ENCODE measurements at regions not wholly inside any gene's neighbourhood (a gene's known extent, or its start where the extent isn't known, plus 50 kb on each side); places are given as distances from the start of the nearest gene placed in this dataset.

DNA sequence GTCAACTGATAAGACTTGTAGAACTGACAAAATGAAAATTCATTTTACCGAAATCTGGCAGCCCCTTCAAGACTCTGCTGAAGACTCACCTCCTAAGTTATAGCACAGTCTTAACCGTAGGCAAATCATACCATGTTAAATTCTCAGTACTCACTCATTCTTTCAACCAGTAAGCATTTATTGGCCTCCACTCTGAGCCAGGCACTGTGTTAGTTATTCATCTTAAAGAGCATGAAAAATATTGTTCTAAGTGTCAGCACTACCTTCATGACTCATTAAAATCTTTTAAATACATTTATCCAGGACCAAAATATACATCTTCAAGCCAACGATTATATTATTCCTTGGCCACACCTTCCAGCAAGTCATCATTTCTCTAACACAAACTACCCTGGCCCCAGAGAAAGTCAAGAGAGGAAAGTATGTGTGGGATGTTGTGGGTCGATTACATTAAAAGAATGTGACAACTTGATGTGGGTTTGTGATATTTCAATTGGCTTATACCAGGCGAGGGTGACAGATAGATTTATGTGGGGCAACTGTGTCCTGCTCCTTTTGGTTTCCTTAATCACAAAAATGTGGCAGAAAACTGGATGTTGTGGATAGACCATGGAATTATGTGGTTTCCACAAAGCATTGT is 55.0 kb downstream of the TMEM30B start:
- DNase-seq (ENCODE audit: low spot score) = no peak

DNA sequence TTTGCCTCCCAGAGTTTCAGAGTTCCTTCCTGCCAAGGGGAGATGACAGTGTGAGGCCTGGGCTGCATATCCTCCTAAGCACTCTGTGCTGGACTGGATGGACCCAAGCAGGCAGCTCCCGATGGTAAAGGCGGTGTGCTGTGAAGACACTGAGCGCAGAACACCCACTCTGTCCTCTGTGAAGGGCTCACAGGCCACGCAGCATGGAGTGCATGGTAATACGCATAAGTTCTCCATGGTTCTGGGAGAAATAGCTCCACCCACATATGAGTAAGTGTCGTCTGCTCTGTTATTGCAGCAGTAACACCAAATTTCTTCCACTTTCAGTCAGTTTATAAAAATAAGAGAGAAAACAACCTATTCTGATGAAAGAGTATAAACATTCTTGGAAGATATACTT is 55.8 kb downstream of the TMEM30B start:
- no peak for DNase-seq (ENCODE audit: low spot score)

DNA sequence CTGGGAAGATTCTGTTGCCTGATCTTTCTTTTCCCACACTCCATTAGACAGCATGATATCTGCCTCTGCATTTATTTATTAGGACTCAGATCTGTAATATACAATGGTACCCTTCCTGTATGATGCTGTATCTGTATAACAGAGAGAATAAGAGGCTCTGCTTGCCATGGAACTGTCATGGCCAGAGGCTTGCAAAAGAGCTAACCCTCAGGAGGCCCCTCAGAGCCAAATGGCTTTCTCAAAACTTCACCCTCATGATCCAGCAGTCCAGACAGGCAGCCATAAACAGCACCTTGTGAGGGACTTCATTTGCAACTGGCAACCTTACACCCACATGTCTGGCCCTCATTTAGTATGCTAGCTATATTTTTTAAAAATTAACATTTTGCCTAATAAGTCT is 57.6 kb downstream of the TMEM30B start:
- DNase-seq (ENCODE audit: low spot score) = no peak

DNA sequence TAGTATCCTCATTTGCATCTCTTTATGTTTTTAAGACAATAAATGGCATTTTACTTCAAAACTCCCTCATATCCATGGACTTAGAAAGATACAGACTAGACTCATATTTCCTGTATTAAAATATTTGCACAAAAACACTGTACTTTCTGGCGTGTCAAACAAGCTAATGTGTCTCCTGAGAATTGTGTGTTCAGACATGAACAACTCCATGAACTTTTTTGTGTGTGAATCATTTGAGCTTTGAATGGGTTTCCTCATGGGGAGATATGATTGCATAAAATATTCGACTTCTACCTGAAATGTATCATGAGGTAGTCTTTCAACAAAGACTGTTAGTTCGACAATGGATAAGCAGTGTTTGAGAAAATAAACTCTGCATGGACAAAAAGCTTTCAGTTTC is 58.8 kb downstream of the TMEM30B start:
- no peak for DNase-seq (ENCODE audit: low spot score)

DNA sequence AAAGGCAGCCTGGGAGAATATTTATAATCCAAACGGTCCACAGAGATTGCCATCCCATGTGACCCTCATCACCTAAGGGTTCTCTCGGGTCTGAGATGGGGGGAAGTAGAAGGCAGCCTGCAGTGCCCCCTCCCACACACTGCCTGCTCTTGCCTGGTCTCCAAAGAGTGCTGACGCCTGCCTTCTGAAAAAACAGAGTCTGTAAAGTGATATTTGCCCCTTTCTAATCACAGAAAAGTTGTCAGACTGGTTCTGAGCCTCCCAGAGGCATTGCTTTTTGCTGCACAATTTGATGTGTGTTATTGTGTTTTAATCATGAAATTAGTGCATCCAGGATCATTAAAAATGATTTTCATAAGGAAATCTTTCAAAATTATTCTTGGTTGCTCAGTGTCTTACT is 59.2 kb downstream of the TMEM30B start:
- no peak for DNase-seq (ENCODE audit: low spot score)

DNA sequence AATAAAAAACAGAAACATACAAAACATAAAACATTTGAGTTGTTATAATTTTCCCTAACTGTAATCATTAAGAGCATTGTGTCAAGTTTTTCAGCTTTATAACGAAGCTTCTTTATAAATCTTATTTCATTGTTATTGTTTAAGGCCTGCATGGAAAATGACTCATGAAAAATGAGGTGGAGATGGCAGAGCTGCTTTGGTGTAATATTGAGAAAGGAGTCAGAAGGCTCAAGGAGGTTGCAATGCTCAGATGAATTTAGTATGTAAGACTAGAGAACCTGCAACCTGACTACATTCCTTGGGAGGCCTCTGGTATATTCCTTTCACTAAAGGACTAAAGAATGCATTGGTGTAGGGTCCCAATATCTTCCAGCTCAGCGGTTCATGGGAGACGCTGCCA is 61.5 kb downstream of the TMEM30B start:
- DNase-seq (ENCODE audit: low spot score) = no peak

DNA sequence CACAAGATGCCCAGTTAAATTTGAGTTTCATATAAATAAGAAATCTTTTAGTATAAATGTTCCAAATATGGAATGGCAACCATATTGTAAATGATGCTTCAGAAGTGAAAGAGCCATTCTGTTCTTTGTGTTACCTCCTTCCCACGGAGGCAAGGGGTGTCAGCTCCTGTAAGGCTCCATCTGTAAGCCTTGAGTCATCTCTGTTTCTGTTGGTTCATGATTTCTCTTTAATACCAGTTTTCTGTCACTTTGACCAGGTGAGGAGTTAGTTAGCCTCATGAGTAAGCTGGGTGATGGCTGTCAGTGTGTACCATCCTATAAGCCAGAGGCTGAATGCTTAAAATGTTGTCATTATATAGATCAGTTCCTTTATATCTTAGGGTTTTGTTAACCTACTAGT is 61.9 kb downstream of the TMEM30B start:
- no peak for DNase-seq (ENCODE audit: low spot score)

DNA sequence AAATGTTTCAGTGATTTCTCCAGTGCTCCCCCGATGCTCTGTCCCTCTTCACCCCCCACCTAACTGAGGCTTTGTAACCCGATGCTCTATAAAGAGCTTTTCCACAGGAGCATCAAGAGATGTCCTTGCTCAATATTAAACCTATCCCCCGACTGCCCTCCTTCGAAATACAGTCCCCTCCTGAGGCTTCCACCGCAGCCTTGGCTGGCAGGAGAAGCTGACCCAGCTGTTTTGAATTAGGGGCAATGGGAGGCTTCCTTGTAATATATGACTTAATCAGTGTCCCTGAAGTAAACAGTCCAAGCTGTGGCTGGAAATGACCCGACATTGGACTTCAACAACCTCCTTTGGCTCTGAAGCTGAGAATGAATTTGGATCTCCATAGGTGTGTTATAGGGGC is 62.4 kb downstream of the TMEM30B start:
- no peak for DNase-seq (ENCODE audit: low spot score)

DNA sequence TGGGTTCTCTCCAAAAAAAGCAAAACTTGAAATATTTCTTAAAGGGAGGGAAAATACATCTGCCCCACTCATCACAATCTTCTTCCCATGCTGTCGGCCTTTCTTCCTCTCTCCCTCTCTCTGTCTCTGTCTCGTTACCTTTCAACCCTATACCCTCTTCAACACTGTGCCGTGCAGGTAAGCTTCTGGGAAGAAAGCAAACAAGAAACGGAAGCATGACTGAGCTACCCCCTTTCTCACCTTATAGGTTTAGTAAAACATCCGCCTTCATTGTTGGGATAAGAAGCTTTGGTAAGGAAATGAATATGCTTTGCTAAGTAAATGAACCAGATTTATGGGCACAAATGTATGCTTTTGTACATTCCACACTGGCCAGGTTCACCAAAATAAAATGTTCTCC is 63.0 kb downstream of the TMEM30B start:
- no peak for DNase-seq (ENCODE audit: low spot score)

DNA sequence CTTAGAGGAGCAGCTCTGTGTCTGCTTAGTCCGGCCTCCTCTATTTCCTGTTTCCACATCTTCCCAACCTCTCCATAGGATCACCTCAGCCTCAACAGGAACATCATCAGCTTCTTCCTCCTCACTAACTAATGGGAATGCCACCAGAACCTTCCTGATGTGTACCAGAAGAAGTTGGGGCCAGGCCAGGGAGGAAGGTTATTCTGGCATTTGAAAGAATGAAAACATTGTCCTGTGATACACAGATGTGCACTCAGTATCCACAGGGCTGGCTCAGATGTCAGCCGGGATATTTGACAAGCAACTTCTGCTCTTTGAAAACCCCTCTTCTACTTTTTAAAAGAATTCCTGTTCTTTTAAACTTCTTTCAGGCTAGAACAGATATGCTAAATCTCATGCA is 63.6 kb downstream of the TMEM30B start:
- DNase-seq (ENCODE audit: low spot score) = no peak

DNA sequence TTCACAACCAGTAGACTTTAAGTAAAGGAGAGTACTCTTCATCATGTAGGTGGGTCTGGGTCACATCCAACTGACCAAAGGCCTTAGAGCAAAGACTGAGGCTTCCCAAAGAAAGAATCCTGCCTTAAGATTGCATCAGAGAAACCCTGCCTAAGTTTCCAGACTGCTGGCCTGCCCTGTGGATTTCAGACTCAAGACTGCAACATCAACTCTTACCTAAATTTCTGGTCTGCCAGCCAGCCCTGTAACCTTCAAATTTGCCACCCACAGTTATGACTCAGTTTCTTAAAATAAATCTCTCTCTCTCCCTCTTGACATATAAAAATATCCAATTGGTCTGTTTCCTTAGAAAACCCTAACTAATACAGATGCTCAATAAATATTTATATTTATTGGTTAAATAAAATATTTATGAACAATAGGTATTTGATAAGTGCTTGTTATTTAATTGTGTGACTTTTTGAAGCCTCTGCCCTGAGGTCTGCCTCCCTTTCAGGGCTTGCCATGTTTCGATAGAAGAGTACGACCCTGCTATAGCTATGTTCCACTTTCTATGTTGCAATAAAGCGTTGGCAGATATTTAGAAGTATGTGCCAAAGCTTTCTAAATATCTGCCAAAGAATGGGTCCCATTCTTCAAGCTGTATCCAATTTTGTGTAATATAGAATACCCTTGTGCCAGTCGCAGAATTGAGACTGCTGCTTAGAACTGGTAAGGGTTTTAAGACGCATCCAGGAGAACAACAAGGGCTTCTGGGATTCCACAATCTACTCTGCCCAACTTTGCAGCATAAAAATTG is 65.7 kb downstream of the TMEM30B start:
- DNase-seq (ENCODE audit: low spot score) = no peak

DNA sequence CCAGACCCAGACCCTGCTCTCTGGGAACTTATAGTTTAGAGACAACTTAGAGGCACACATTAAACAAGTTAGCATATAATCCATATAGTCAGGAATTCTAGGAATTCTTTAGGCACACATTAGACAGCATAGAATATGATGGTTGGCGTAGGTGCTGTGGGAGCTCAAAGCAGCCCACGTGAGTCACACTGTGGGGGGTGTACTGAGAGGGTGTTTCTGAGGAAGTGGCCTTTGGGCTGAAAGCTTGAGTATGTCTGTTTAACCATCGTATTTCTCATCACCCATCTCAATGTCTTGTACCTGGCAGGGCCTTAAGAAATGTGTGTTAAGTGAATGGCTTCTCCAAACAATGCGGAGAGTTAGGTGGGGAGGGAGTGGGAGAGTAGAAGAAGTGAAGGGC is 67.2 kb downstream of the TMEM30B start:
- no peak for DNase-seq (ENCODE audit: low spot score)

DNA sequence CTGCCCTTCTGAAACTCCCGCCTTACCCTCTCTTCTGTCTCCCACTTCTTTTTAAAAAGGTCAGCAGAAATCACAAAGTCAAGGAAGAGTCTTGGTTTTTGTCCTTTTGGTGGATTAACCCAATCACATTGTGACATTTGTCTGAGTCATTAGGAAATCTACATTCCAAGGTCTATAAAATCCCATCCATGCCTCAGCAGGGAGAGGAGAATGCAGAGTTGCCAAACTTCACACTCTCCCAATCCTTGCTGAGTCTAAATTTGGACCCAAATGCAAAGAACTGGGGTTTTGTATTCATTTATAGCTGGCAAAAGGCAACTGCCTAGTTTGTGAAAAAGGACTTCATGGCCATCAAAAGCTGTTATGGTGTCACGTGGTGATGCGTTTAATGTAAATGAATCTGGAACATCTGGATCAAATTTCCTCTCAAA is 67.9 kb downstream of the TMEM30B start:
- no peak for DNase-seq (ENCODE audit: low spot score)

DNA sequence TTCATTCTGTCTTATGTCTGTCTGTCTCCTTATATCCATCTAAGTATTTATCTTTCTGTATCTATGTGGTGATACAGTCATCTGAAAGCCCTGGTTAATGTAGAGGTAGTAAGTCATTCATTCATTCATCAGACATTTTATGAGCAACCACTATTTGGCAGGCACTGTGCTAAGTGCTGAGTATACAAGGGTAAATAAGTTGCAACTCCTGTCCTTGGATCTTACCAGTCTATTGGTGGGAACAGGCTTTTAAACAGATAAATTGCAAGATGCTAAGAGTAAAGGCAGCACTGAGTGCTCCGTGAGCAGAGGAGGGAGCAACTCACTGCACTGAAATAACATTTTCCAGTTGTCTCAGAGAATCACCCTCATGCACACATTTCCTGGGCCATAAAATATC is 68.6 kb downstream of the TMEM30B start:
- DNase-seq (ENCODE audit: low spot score) = no peak

DNA sequence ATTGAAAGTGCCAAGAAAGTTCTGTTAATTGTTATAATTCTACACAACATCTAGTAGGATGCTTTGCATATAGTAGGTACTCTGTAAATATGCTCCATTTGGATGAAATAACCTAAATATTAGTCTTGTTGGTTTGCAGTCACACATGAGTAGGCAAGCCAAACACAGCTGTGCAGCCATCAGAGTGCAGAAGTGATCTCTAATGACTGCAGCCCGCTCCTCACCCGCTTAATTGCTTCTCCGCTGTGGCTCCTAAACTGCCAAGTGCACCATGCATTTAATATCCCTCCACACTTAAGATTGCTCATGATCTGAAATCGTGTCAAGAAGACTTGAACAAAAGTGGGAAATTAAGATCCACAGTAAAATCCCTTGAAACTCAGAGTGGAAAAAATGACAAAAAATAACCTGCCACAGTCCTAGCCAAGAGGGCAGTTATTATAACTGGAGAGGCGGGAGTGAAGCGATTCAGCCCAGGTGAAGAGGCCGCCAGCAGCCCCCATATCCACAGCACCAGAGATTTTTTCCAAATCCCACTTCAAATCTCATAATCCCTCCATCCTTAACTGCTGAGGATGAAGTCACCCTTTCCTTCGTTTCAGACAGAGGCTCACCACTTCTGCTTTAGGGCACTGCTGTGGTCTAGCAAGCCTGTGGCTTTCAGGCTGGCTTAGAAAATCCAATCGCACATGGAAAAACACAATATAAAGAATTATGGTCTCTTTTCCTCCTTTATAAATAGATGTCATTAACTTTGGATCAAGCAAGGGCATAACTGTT is 69.5 kb downstream of the TMEM30B start:
- no peak for DNase-seq (ENCODE audit: low spot score)

DNA sequence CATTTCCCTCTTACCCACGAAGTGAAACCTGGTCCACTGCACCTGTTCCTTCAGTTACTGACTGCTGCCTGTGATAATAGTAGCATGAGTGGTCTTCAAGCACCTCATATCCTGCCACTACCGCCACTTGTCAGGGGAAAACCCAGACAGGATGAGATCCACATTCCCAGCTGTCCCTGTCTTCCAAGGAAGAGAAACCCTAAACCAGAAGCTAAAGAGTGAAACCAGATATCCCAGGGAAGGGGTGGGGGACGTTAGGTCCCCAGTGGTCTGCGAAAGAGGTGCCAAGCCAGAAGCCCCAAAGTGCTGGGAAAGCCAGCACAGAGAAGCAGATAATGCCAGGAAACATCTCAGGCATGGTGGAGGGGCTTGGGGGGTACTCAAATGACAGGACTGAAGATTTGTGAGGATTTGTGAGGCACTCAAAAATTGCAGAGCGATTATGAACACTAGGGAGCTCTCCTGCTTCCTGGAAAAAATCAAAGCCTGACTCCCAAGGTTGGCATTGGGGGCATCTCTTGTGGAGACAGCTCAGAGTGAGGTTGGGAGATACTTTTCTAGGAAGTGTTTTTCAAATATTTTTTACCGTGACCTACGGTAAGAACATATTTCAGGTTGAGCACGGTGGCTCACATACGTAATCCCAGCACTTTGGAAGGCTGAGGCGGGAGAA is 77.9 kb downstream of the TMEM30B start:
- no peak for DNase-seq (ENCODE audit: low spot score)

DNA sequence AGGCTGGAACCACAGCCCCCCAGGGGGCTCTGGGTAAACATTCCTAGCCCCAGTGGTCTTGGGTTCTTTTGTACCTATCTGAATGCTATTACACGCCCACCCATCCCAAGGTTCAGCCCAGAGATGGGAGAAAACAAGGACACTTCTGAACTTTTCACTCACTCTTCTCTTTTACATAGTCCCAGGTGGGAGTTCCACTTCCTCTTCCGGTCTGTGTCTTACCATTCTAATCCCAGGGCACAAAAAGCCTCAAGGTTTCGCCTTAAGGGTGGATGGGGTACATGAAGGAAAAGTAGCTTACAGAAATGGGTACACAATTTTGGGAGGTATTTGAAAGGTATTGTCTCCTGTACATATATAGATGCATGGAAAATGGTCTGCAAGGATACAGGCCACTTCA is 79.0 kb downstream of the TMEM30B start:
- DNase-seq (ENCODE audit: low spot score) = no peak

DNA sequence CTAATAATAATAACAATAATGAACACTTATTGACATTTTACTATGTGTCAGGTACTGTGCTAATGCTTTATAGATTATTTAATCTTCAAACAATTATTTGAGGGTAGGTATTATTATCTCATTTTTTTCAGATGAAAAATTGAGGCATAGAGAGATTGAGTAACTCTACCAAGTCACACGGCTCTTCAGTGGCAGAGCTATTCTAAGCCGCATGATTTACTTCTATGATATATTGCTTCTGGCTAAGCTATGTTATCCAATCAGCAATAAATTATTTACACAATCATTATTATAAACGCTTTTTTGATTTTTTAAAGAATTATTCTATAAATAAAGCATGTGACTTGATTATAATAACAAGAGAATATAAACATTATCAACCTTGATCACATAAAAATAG is 80.0 kb downstream of the TMEM30B start:
- no peak for DNase-seq (ENCODE audit: low spot score)

DNA sequence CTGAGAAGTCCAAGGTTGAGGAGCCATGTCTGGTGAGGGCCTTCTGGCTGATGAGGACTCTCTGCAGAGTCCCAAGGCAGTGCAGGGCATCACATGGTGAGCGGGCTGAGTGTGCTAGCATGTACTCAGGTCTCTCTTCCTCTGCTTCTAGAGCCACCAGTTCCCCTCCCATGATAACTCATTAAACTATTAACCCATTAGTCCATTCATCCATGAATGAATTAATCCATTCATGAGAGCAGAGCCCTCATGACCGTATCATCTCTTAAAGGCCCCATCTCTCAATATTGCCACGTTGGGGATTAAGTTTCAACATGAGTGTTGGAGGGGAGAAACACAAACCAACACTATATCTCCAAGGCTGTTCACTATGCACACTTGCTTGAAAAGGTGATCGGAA is 83.7 kb downstream of the TMEM30B start:
- DNase-seq (ENCODE audit: low spot score) = no peak

DNA sequence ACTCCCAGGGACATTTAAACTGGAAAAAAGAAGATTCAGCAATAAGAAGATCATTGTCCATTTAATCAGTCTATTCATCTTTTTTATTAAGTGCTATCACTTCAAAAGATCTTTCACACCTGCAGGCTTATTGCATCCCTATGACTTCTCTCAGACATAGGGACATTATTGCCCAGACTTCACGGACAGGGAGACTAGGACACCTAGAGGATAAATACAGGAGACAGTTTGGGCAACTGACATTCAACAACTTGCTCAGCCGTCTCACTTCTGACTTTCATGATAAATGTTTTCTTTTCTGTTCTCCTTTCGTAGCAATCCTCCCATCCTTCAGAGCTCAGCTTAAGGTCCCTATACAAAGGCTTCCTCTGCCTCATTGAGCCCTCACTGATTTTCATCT is 84.3 kb downstream of the TMEM30B start:
- no peak for DNase-seq (ENCODE audit: low spot score)

DNA sequence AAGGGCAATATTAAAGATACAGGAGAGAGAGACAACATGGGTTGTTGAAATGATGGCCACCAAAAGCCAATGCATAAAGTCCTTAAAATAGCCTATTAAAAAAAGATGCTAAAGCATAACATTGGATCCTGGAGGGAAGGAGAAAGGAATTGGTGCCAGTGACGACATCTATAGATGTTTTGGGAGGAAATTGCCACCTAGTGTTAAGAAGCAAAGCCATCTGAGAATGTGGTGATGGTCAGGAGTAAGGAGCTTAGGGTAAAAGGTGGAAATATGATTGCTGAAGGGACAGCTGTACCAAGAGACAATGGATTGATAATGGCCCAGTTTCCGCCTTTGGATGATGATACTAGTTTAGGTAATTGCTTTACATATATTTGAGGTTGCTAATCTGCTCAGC is 85.1 kb downstream of the TMEM30B start:
- DNase-seq (ENCODE audit: low spot score) = no peak

DNA sequence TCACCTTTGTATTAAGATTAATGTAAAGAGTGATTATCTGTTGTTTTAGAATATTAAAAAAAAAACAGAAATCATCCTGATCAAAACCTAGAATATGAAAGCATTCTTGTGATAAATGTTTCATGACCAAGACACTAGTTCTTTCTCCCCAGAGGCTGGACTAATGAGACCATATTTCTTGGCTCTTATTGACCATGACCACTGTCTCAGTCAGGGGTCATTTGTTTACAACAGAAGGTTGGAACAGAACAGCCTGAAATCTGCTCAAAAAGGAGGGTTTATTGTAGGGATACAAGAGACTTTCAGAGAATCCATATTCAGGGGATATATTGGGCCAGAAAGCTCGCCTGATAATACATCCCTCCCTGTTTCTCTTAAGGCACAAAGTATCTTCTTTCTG is 87.7 kb downstream of the TMEM30B start:
- DNase-seq (ENCODE audit: low spot score) = no peak

DNA sequence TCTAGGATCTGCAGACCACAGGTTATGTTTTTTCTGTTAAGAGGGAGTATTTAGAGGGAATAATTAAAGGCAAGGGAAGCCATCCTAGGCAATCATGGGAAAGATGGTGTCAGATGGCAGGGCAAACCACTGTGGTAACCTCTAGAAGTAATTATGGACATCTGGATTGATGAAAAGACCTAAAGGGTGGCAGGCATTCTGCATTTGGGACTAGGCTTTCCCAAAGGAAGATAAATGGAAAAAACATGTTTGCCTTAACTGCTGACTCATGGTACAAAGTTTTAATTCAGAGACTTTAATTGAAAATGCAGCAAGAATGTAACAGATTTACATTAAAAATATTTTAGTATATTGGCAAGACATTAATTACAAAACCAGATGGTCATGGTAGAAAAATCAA is 88.1 kb downstream of the TMEM30B start:
- no peak for DNase-seq (ENCODE audit: low spot score)
